H9 (cell line): ENCODE measurements at regions not wholly inside any gene's neighbourhood (a gene's known extent, or its start where the extent isn't known, plus 50 kb on each side); places are given as distances from the start of the nearest gene placed in this dataset.

Source experiments
- DNase-seq: peaks from one replicate; pipeline ENCODE4 v3.0.0-alpha.2; 2017
- H2AFZ ChIP-seq: one replicate; pipeline ENCODE4 v1.6.1; 2013; ENCODE audit warnings: mild to moderate bottlenecking, low read length, control low read depth, moderate library complexity
- H2AK5ac ChIP-seq: 2 replicates; pipeline ENCODE4 v1.6.1; 2013; ENCODE audit warnings: low read length, control low read depth, mixed read lengths; ENCODE audit not compliant: insufficient read length
- H2BK120ac ChIP-seq: one replicate; pipeline ENCODE4 v1.6.1; 2013; ENCODE audit warnings: low read depth, mild to moderate bottlenecking, low read length, control low read depth, inconsistent platforms; ENCODE audit not compliant: poor library complexity, severe bottlenecking
- H2BK12ac ChIP-seq: 2 replicates; pipeline ENCODE4 v1.6.1; 2013; ENCODE audit warnings: low read length, control low read depth, mixed read lengths, low read depth; ENCODE audit not compliant: insufficient read length
- H2BK15ac ChIP-seq: 2 replicates; pipeline ENCODE4 v1.6.1; 2013; ENCODE audit warnings: low read depth, low read length, control low read depth
- H2BK20ac ChIP-seq: one replicate; pipeline ENCODE4 v1.6.1; 2013; ENCODE audit warnings: low read depth, mild to moderate bottlenecking, low read length, control low read depth, inconsistent platforms; ENCODE audit not compliant: poor library complexity, severe bottlenecking
- H2BK5ac ChIP-seq: 2 replicates; pipeline ENCODE4 v1.6.1; 2013; ENCODE audit warnings: low read length, control low read depth, mixed read lengths; ENCODE audit not compliant: insufficient read length
- H3K14ac ChIP-seq: 2 replicates; pipeline ENCODE4 v1.6.1; 2013; ENCODE audit warnings: low read length, control low read depth; ENCODE audit not compliant: insufficient read depth
- H3K18ac ChIP-seq: 2 replicates; pipeline ENCODE4 v1.6.1; 2013; ENCODE audit warnings: low read depth, mild to moderate bottlenecking, mixed read lengths, low read length, control low read depth; ENCODE audit not compliant: insufficient read length
- H3K23ac ChIP-seq: 2 replicates; pipeline ENCODE4 v1.6.1; 2013; ENCODE audit warnings: low read length, control low read depth, mixed read lengths, low read depth; ENCODE audit not compliant: insufficient read length
- H3K23me2 ChIP-seq: 2 replicates; pipeline ENCODE4 v1.6.1; 2013; ENCODE audit warnings: low read depth, mild to moderate bottlenecking, mixed read lengths, low read length, control low read depth; ENCODE audit not compliant: insufficient read length, poor library complexity, severe bottlenecking
- H3K27ac ChIP-seq: 2 replicates; pipeline ENCODE4 v1.5.1; 2013; ENCODE audit warnings: low read length, control low read depth, mixed read lengths, low read depth; ENCODE audit not compliant: insufficient read length
- H3K27me3 ChIP-seq: 2 replicates; pipeline ENCODE4 v1.6.1; 2013; ENCODE audit warnings: low read length, control low read depth, inconsistent platforms; ENCODE audit not compliant: insufficient read depth
- H3K4ac ChIP-seq: 2 replicates; pipeline ENCODE4 v1.6.1; 2013; ENCODE audit warnings: low read depth, mild to moderate bottlenecking, control low read depth, inconsistent platforms, low read length, moderate library complexity
- H3K4me1 ChIP-seq: 2 replicates; pipeline ENCODE4 v1.6.1; 2013; ENCODE audit warnings: low read length, control low read depth, inconsistent platforms; ENCODE audit not compliant: insufficient read depth
- H3K4me2 ChIP-seq: 2 replicates; pipeline ENCODE4 v1.6.1; 2013; ENCODE audit warnings: low read length, control low read depth, mixed read lengths; ENCODE audit not compliant: insufficient read length, insufficient read depth
- H3K56ac ChIP-seq: 2 replicates; pipeline ENCODE4 v1.6.1; 2013; ENCODE audit warnings: low read depth, mild to moderate bottlenecking, mixed read lengths, low read length, control low read depth; ENCODE audit not compliant: insufficient read length
- H3K79me1 ChIP-seq: 2 replicates; pipeline ENCODE4 v1.6.1; 2013; ENCODE audit warnings: low read depth, mild to moderate bottlenecking, moderate library complexity, low read length, control low read depth, inconsistent platforms; ENCODE audit not compliant: insufficient read depth, poor library complexity, severe bottlenecking
- H3K79me2 ChIP-seq: 2 replicates; pipeline ENCODE4 v1.6.1; 2013; ENCODE audit warnings: low read length, control low read depth, inconsistent platforms; ENCODE audit not compliant: insufficient read depth
- H3K9ac ChIP-seq: 2 replicates; pipeline ENCODE4 v1.6.1; 2013; ENCODE audit warnings: low read length, control low read depth, mixed read lengths; ENCODE audit not compliant: insufficient read length; ENCODE audit errors: extremely low read depth
- H3K9me3 ChIP-seq: one replicate; pipeline ENCODE4 v1.6.1; 2013; ENCODE audit warnings: low read depth, low read length, inconsistent platforms; ENCODE audit not compliant: control insufficient read depth
- H3T11ph ChIP-seq: one replicate; pipeline ENCODE4 v1.6.1; 2013; ENCODE audit warnings: mild to moderate bottlenecking, low read length, control low read depth, inconsistent platforms
- H4K20me1 ChIP-seq: one replicate; pipeline ENCODE4 v1.6.1; 2013; ENCODE audit not compliant: control insufficient read depth, insufficient read length, insufficient read depth
- H4K5ac ChIP-seq: 2 replicates; pipeline ENCODE4 v1.6.1; 2013; ENCODE audit warnings: low read depth, mild to moderate bottlenecking, mixed read lengths, low read length, control low read depth; ENCODE audit not compliant: insufficient read length
- H4K8ac ChIP-seq: replicated peaks from 2 replicates; pipeline ENCODE4 v1.6.1; 2013; ENCODE audit warnings: low read length, control low read depth, mixed read lengths, low read depth; ENCODE audit not compliant: insufficient read length
- H4K91ac ChIP-seq: 2 replicates; pipeline ENCODE4 v1.6.1; 2013; ENCODE audit warnings: low read depth, mild to moderate bottlenecking, moderate library complexity, mixed read lengths, low read length, control low read depth; ENCODE audit not compliant: insufficient read length
- H3K27ac Mint-ChIP-seq, 3 experiments: 2 replicates in 2 of 3; 3 replicates in 1 of 3; pipeline ENCODE4 v1.8.0; 2020 to 2021; ENCODE audit warnings: mixed read lengths in 3 of 3, mild to moderate bottlenecking in 1 of 3, moderate library complexity in 1 of 3
- H3K27me3 Mint-ChIP-seq: 2 replicates; pipeline ENCODE4 v1.8.0; 2021; ENCODE audit warnings: low read depth, mild to moderate bottlenecking, moderate library complexity, mixed read lengths
- H3K36me3 Mint-ChIP-seq, 3 experiments: 2 replicates in 2 of 3; 3 replicates in 1 of 3; pipeline ENCODE4 v1.8.0; 2020 to 2021; ENCODE audit warnings: low read depth in 3 of 3, mixed read lengths in 3 of 3; ENCODE audit not compliant: insufficient read depth in 1 of 3
- H3K4me1 Mint-ChIP-seq, 2 experiments: 2 replicates each; pipeline ENCODE4 v1.8.0; 2020; ENCODE audit warnings: mixed read lengths in 2 of 2
- H3K4me3 Mint-ChIP-seq, 2 experiments: 2 replicates in 1 of 2; 3 replicates in 1 of 2; pipeline ENCODE4 v1.8.0; 2020 to 2021; ENCODE audit warnings: mild to moderate bottlenecking in 2 of 2, mixed read lengths in 2 of 2, moderate library complexity in 1 of 2
- H3K9me3 Mint-ChIP-seq, 2 experiments: 2 replicates in 1 of 2; 3 replicates in 1 of 2; pipeline ENCODE4 v1.8.0; 2020; ENCODE audit warnings: mild to moderate bottlenecking in 2 of 2, mixed read lengths in 2 of 2, moderate library complexity in 1 of 2
- CTCF ChIP-seq: fragments of 200-600 bp; sonication (generic); conservative IDR thresholded peaks from 3 replicates; pipeline ENCODE4 v1.8.0; 2021; ENCODE audit warnings: antibody characterized with exemption, mild to moderate bottlenecking
- WGBS: extraction: QIAGEN DNeasy Blood & Tissue Kit; methylation state at CpG from one replicate; pipeline ENCODE4 v1.1.7; 2013; ENCODE audit warnings: missing lambda C conversion rate, low lambda C conversion rate, mixed read lengths; ENCODE audit not compliant: insufficient read length; ENCODE audit errors: extremely low coverage; 5-methylcytosine and 5-hydroxymethylcytosine counted together

GRCh38 chr13:103276775-103277498 lies 210.7 kb upstream of the SLC10A2 start:
- H3K9ac ChIP-seq = no peak overlapping the region
- no peaks in the 10 kb centered on the region for H3K9me3 ChIP-seq
- H3K79me2 ChIP-seq = no peaks in the 10 kb centered on the region
- H3K4ac ChIP-seq = no peak overlapping the region
- DNase-seq = no peak
- no peak for TF ChIP-seq CTCF
- H3K23me2 ChIP-seq = no peaks in the 10 kb centered on the region
- no peak overlapping the region for H3K23ac ChIP-seq
- no peak overlapping the region for H3K27ac ChIP-seq
- H3K27me3 Mint-ChIP-seq = no peaks in the 10 kb centered on the region
- H4K91ac ChIP-seq = no peak overlapping the region
- no peaks in the 10 kb centered on the region; the same call in 1 of the 2 replicates for H3K27me3 ChIP-seq
- H2BK20ac ChIP-seq = no peak overlapping the region
- H3K18ac ChIP-seq = no peak overlapping the region
- no peak overlapping the region for H3K4me2 ChIP-seq
- no peak overlapping the region for H2AFZ ChIP-seq
- H3T11ph ChIP-seq = no peak overlapping the region
- H3K4me3 Mint-ChIP-seq = no peak overlapping the region
- no peaks in the 10 kb centered on the region for H3K9me3 Mint-ChIP-seq
- no peak overlapping the region for H2BK120ac ChIP-seq
- no peak overlapping the region for H4K5ac ChIP-seq
- no peaks in the 10 kb centered on the region for H3K4me1 ChIP-seq
- no peaks in the 10 kb centered on the region for H3K79me1 ChIP-seq
- H4K20me1 ChIP-seq = no peaks in the 10 kb centered on the region
- H2BK15ac ChIP-seq = no peak overlapping the region
- H3K36me3 Mint-ChIP-seq = no peaks in the 10 kb centered on the region
- 0 out of 4 replicates have a peak, but pooled peaks cover 0 to 3% of the 10 kb centered on the region in 2 experiments for H3K4me1 Mint-ChIP-seq
- H2BK12ac ChIP-seq = no peak overlapping the region
- no peak overlapping the region for H3K56ac ChIP-seq
- H3K14ac ChIP-seq = no peak overlapping the region
- no CpG with 5 or more reads among the region's 8 CpGs for WGBS
- H4K8ac ChIP-seq = no peak overlapping the region
- H2AK5ac ChIP-seq = no peak overlapping the region
- no peak overlapping the region for H2BK5ac ChIP-seq
- no peak overlapping the region for H3K27ac Mint-ChIP-seq
